Activated naive CD4-positive, alpha-beta T cell treated with anti-CD3 and anti-CD28 coated beads, Interleukin-2, amount 50 U/mL, for 72 hours (primary cell): ENCODE measurements at regions not wholly inside any gene's neighbourhood (a gene's known extent, or its start where the extent isn't known, plus 50 kb on each side); places are given as distances from the start of the nearest gene placed in this dataset.
"Not testable (repeated sequence)": the region's sequence is repeated elsewhere in the genome, so short reads cannot be mapped to it uniquely, and the experiment has no call there.

ENCODE experiments used
- ATAC-seq, 2 donors: fragments of 150-1000 bp; cut with Tn5 transposase; 2 replicates each; pipeline ENCODE4 v1.10.0; 2021; ENCODE audit warnings: mild to moderate bottlenecking in 2 of 2, moderate library complexity in 2 of 2
- DNase-seq, 2 donors: peaks; one replicate each; pipeline ENCODE4 v3.0.0; 2021 to 2022; ENCODE audit warnings: low spot score in 2 of 2
- H3K27ac Mint-ChIP-seq, 2 donors: one replicate each; pipeline ENCODE4 v1.8.0; 2022; ENCODE audit warnings: mild to moderate bottlenecking in 2 of 2, mixed read lengths in 2 of 2
- H3K36me3 Mint-ChIP-seq, 2 donors: one replicate each; pipeline ENCODE4 v1.8.0; 2022; ENCODE audit warnings: mixed read lengths in 2 of 2
- H3K9me3 Mint-ChIP-seq, 2 donors: one replicate each; pipeline ENCODE4 v1.8.0; 2022; ENCODE audit warnings: mixed read lengths in 2 of 2

DNA sequence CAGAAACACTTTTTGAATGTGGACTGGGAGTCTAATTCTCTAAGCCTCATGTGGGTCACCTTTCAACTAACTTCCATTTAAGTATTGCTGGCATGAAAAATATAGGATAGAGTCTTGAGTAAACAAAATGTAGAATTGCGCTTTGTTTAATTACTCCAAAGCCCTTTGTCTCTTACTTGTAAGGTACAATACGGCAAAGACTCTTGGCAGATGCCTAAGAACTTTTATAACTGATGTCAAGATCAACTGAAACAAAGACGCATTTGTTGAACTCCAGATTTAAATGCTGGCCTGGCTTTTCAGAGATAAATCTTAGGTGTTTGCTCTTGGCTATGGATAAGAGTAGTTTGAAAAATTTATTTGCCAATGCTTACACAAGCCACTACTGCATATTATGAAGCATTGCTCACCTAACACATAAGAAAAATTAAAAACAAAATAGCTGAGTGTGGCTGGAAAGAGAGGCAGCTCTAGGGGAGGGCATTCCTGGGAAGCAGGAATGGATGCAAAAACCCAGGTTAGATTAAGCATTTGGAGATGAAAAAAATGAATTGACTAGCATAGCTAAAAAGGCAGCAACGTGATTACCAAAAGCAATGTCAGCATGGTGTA, 107.3 kb upstream of the STARD13 start:
- ATAC-seq = no peak
- Mint-ChIP-seq H3K9me3 (peaks cover 0 to 4% of the 10 kb centered on the region in 2 donors), H3K27ac (no peak overlapping the region), H3K36me3 (no peaks in the 10 kb centered on the region)
- DNase-seq = no peak

GRCh38 chr13:33394294-33394932, 108.9 kb upstream of the STARD13 start:
- Mint-ChIP-seq H3K27ac (no peak overlapping the region), H3K9me3 (peaks cover 0 to 4% of the 10 kb centered on the region in 2 donors), H3K36me3 (no peaks in the 10 kb centered on the region)
- no peak for ATAC-seq
- no peak for DNase-seq

DNA sequence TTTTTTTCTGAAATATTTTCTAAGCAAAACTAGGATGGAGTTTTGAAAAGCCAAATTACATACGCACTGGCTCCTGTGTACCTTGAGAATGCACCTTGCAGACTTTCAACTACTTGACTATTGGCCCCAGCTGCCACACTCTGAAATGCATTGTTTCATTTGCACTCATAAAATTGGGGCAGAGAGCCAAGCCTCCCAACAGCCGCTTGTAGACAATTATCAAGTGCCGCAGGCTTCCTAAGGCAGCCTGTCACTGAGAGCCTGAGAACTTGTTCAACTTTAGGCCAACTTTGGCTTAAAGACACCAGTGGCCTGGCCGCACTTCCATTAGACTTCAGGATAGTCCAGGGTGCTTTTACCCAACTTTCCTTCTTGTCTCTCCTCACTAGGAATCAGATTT, 115.7 kb upstream of the STARD13 start:
- H3K27ac Mint-ChIP-seq = no peak overlapping the region
- H3K9me3 Mint-ChIP-seq = peaks cover 0 to 4% of the 10 kb centered on the region in 2 donors
- H3K36me3 Mint-ChIP-seq = no peaks in the 10 kb centered on the region
- DNase-seq = no peak
- ATAC-seq = no peak

GRCh38 chr13:33402975-33403374, 117.4 kb upstream of the STARD13 start:
- ATAC-seq = no peak
- no peaks in the 10 kb centered on the region for H3K36me3 Mint-ChIP-seq
- H3K27ac Mint-ChIP-seq = no peak overlapping the region
- no peak for DNase-seq
- no peaks in the 10 kb centered on the region for H3K9me3 Mint-ChIP-seq

- Mint-ChIP-seq H3K9me3 (no peaks in the 10 kb centered on the region), H3K36me3 (no peaks in the 10 kb centered on the region), H3K27ac (no peak overlapping the region)
- DNase-seq (no peak), ATAC-seq (no peak)
Measured at GRCh38 chr13:33403807-33404362, 118.3 kb upstream of the STARD13 start.

DNA sequence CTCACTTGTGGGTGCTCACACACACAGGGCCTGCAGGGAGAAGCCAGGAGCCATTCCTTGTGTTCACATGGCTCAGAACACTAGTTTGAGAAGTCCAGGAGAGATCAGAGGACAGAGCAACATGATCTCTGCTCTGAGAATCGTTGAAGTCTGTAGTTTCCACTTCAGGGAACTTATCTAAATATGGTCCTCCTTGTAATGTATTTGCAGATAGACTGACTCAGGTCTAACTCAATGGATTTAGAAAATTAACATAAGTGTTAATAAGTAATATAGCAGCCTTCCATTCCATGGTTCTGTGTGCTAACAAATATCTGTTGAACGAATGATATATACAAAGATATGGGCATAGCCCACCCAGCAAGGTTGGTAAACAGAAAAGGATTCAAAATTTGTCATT, 119.8 kb upstream of the STARD13 start:
- ATAC-seq = no peak
- Mint-ChIP-seq H3K9me3 (no peaks in the 10 kb centered on the region), H3K36me3 (no peaks in the 10 kb centered on the region), H3K27ac (no peak overlapping the region)
- DNase-seq = no peak

GRCh38 chr13:33409673-33410510, 124.3 kb upstream of the STARD13 start:
- no peak for ATAC-seq
- Mint-ChIP-seq H3K36me3 (no peaks in the 10 kb centered on the region), H3K27ac (no peak overlapping the region), H3K9me3 (no peaks in the 10 kb centered on the region)
- DNase-seq = no peak

DNA sequence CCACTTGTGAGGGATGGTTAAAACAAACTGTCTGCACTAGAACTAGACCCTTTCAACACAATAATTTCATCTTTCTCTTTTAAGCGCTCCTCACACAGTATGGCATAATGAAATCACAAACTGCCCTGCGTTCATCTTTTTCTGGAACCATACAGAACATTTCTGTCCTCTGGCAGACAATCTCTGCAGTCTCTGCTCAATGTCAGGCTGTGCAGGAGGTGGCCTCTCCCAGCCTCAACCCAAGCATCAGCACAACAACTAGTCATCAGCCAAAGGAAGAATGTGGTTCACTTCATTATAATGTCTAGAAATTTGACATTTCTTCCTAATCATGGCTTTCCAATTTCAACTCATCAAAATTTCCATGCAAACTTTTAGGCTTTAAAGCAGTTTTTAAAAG, 125.1 kb upstream of the STARD13 start:
- Mint-ChIP-seq H3K36me3 (no peaks in the 10 kb centered on the region), H3K9me3 (no peaks in the 10 kb centered on the region), H3K27ac (no peak overlapping the region)
- no peak for ATAC-seq
- no peak for DNase-seq

GRCh38 chr13:33411312-33411711, 125.8 kb upstream of the STARD13 start:
- DNase-seq (no peak), ATAC-seq (no peak)
- H3K36me3 Mint-ChIP-seq = no peaks in the 10 kb centered on the region
- H3K27ac Mint-ChIP-seq = no peak overlapping the region
- no peaks in the 10 kb centered on the region for H3K9me3 Mint-ChIP-seq

GRCh38 chr13:33415822-33416221, 130.3 kb upstream of the STARD13 start:
- no peaks in the 10 kb centered on the region for H3K36me3 Mint-ChIP-seq

DNA sequence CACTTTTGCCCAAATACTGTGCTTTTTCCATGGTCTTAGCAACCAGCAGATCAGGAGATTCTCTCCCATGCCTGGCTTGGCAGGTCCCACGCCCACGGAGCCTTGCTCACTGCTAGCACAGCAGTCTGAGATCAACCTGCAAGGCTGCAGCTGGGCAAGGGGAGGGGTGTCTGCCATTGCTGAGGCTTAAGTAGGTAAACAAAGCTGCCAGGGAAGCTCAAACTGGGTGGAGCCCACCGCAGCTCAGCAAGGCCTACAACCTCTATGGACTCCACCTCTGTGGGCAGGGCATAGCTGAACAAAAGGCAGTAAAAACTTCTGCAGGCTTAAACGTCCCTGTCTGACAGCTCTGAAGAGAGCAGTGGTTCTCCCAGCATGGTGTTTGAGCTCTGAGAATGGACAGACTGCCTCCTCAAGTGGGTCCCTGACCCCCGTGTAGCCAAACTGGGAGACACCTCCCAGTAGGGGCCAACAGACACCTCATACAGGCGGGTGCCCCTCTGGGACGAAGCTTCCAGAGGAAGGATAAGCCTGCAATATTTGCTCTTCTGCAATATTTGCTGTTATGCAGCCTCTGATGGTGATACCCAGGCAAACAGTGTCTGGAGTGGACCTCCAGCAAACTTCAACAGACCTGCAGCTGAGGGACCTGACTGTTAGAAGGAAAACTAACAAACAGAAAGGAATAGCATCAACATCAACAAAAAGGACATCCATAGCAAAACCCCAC, 132.8 kb upstream of the STARD13 start:
- H3K27ac Mint-ChIP-seq, ATAC-seq, H3K36me3 Mint-ChIP-seq, H3K9me3 Mint-ChIP-seq, DNase-seq: not testable (repeated sequence)

More at GRCh38 chr13:33415822-33416221, 130.3 kb upstream of the STARD13 start:
- no peak for DNase-seq
- no peak overlapping the region for H3K27ac Mint-ChIP-seq
- ATAC-seq = no peak
- H3K9me3 Mint-ChIP-seq = no peaks in the 10 kb centered on the region

DNA sequence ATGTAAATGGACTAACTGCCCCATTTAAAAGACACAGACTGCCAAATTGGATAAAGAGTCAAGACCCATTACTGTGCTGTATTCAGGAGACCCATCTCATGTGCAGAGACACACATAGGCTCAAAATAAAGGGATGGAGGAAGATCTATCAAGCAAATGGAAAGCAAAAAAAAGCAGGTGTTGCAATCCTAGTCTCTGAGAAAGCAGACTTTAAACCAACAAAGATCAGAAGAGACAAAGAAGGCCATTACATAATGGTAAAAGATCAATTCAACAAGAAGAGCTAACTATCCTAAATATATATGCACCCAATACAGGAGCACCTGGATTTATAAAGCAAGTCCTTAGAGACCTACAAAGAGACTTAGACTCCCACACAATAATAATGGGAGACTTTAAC, 134.6 kb upstream of the STARD13 start:
- H3K36me3 Mint-ChIP-seq, H3K9me3 Mint-ChIP-seq, DNase-seq, H3K27ac Mint-ChIP-seq, ATAC-seq: not testable (repeated sequence)

GRCh38 chr13:33426131-33426530, 140.6 kb upstream of the STARD13 start:
- Mint-ChIP-seq H3K27ac (no peak overlapping the region), H3K9me3 (no peaks in the 10 kb centered on the region), H3K36me3 (no peaks in the 10 kb centered on the region)
- DNase-seq (no peak), ATAC-seq (no peak)

DNA sequence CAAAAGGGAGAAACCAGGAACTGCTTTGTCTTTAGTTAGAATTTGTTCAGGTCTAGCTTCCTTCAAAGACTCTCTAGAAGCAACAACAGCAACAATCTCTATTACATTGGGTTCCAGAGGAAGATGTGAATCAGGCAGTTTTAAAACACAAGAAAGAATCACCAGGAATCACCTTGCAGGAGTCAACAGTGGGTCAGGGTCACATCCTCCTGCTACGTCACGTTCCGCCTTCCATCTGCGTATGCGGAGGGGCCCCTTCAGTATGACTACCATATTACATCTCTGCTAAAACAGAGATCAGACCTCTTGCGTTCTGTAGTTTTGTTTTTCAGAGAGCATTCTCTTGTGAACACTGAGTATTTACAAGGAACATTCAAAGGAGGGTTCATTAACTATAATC, 147.8 kb upstream of the STARD13 start:
- ATAC-seq (no peak), DNase-seq (no peak)
- H3K36me3 Mint-ChIP-seq = no peaks in the 10 kb centered on the region
- H3K27ac Mint-ChIP-seq = peak overlapping the region in 1 of 2 donors; percentile 24
- H3K9me3 Mint-ChIP-seq = no peaks in the 10 kb centered on the region

DNA sequence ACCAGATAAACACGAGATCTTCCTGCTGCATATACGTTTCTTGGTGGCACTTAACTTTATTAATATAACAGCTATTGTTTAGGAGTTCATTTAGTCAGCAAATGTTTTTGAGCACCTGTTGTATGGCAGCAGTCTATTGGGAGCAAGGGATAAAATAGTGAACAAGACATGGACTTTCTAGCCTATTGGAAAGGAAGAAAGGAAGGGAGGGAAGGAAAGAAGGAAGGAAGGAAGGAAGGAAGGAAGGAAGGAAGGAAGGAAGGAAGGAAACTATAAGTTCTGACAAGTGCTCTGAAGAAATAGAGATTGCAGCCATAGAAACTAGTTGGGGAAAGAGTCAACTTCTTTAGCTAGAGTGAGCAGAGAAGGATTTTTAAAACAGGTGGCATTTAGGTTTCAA, 149.1 kb upstream of the STARD13 start:
- ATAC-seq (no peak), DNase-seq (no peak)
- H3K36me3 Mint-ChIP-seq = no peaks in the 10 kb centered on the region
- H3K9me3 Mint-ChIP-seq = no peaks in the 10 kb centered on the region
- no peak overlapping the region for H3K27ac Mint-ChIP-seq

- Mint-ChIP-seq H3K36me3 (no peaks in the 10 kb centered on the region), H3K9me3 (no peaks in the 10 kb centered on the region), H3K27ac (no peak overlapping the region)
- ATAC-seq = no peak
- no peak for DNase-seq
Measured at GRCh38 chr13:33435207-33435606, 149.7 kb upstream of the STARD13 start.

DNA sequence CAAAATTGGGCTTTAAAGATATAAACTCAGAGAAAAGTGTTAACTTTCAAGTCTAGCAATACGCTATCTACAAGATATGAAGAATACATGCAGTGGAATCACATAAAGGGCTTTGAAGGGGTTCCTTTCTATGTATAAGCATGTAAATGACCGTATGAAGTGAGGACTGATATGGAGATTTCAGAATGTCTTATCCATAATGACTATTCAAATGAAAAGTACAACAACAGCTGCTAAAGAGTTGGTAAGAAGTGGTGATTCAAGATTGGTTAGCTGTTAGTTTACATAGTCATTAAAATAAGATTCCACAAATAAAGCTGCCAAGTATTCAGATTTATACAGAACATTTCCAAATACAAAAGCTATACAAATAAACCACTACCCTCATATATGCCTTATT, 153.4 kb upstream of the STARD13 start:
- Mint-ChIP-seq H3K36me3 (no peaks in the 10 kb centered on the region), H3K9me3 (no peaks in the 10 kb centered on the region), H3K27ac (no peak overlapping the region)
- ATAC-seq = no peak
- no peak for DNase-seq
